HepG2 (cell line): ENCODE measurements at regions not wholly inside any gene's neighbourhood (a gene's known extent, or its start where the extent isn't known, plus 50 kb on each side); places are given as distances from the start of the nearest gene placed in this dataset.

ENCODE experiments used
- ATAC-seq: fragments of 200-7000 bp; cut with Tn5 transposase; 3 replicates; pipeline ENCODE4 v1.9.1; 2020; ENCODE audit warnings: mild to moderate bottlenecking, moderate library complexity
- BruUV-seq: library from RNA; stranded (reverse); fragments of 400-500 nt; replicated peaks from 2 replicates; lab custom pipeline; 2021; lab: Mats Ljungman, UMichigan
- CTCF ChIA-PET: fragments of 300-600 bp; formaldehyde crosslinking; extraction: SDS; loops from one replicate; lab custom pipeline; 2021; ENCODE audit warnings: low total read pairs, inconsistent platforms, low intra/inter-chr PET ratio; lab: Yijun Ruan, JAX
- POLR2A ChIA-PET: fragments of 350-600 bp; sonication (Branson Sonifier 250); formaldehyde crosslinking; loops from one replicate; lab custom pipeline; 2020; ENCODE audit warnings: antibody characterized with exemption, inconsistent platforms; lab: Yijun Ruan, JAX
- DNase-seq: peaks from one replicate; pipeline ENCODE4 v3.0.0-alpha.2; 2015; ENCODE audit warnings: low spot score
- FAIRE-seq: peaks from 3 replicates; lab custom pipeline; 2011; peaks lifted over from hg19 to GRCh38; lab: Jason Lieb, UNC
- H2AFZ ChIP-seq: one replicate; pipeline ENCODE4 v1.6.1; 2011; ENCODE audit warnings: low read length, inconsistent platforms
- H3K27ac ChIP-seq: fragments of 300-600 bp; 3 replicates; pipeline ENCODE4 v1.8.0; 2011; ENCODE audit warnings: mixed run types, mild to moderate bottlenecking, mixed read lengths, low read length, inconsistent platforms; ENCODE audit not compliant: insufficient read depth; ENCODE audit errors: extremely low read length
- H3K27me3 ChIP-seq, 2 experiments: fragments of 200-600 bp in 1 of 2; 2 replicates in 1 of 2; 3 replicates in 1 of 2; pipeline versions ENCODE4 v1.6.0 to v1.8.0; 2011; ENCODE audit warnings: low read length in 2 of 2, mild to moderate bottlenecking in 2 of 2, moderate library complexity in 2 of 2, inconsistent platforms in 1 of 2; ENCODE audit not compliant: insufficient read depth in 2 of 2, control insufficient read depth in 1 of 2
- H3K36me3 ChIP-seq, 2 experiments: fragments of 200-600 bp in 1 of 2; replicated peaks in 1 of 2; 2 replicates in 1 of 2; 3 replicates in 1 of 2; pipeline versions ENCODE4 v1.5.1 to v1.8.0; 2011; ENCODE audit warnings: low read length in 2 of 2, inconsistent platforms in 1 of 2; ENCODE audit not compliant: insufficient read depth in 2 of 2, control insufficient read depth in 1 of 2
- H3K4me1 ChIP-seq: 2 replicates; pipeline ENCODE4 v1.5.1; 2012; ENCODE audit warnings: low read length, inconsistent platforms; ENCODE audit not compliant: insufficient read depth
- H3K4me2 ChIP-seq: 2 replicates; pipeline ENCODE4 v1.6.0; 2011; ENCODE audit warnings: low read depth, low read length, inconsistent platforms
- H3K4me3 ChIP-seq, 3 experiments: fragments of 200-600 bp in 1 of 3; sonication (generic), shearing (Covaris generic) in 1 of 3; replicated peaks in 1 of 3; 2 replicates each; pipeline ENCODE4 v1.5.1; 2011 to 2016; ENCODE audit warnings: low read length in 3 of 3, inconsistent platforms in 2 of 3, low read depth in 2 of 3, mild to moderate bottlenecking in 2 of 3, control low read depth in 1 of 3, mixed read lengths in 1 of 3; ENCODE audit not compliant: insufficient read depth in 1 of 3
- H3K79me2 ChIP-seq: one replicate; pipeline ENCODE4 v1.6.1; 2011; ENCODE audit warnings: low read length, inconsistent platforms; ENCODE audit not compliant: insufficient read depth
- H3K9ac ChIP-seq: 2 replicates; pipeline ENCODE4 v1.6.0; 2011; ENCODE audit warnings: mild to moderate bottlenecking, low read depth, low read length, inconsistent platforms; ENCODE audit not compliant: insufficient read depth
- H3K9me3 ChIP-seq: 2 replicates; pipeline ENCODE4 v1.5.1; 2012; ENCODE audit warnings: mild to moderate bottlenecking, low read length
- H4K20me1 ChIP-seq: 2 replicates; pipeline ENCODE4 v1.6.0; 2011; ENCODE audit warnings: inconsistent platforms, mild to moderate bottlenecking, low read length, moderate library complexity; ENCODE audit not compliant: insufficient read depth
- HBP1 ChIP-seq: IDR thresholded peaks from 2 replicates; pipeline ENCODE4 v1.6.1; 2016; ENCODE audit warnings: low read depth, control low read depth
- MED8 ChIP-seq: sonication (generic); formaldehyde crosslinking; IDR thresholded peaks from 2 replicates; pipeline ENCODE4 v1.8.1; 2023; ENCODE audit warnings: mild to moderate bottlenecking, missing genetic modification reagents; ENCODE audit not compliant: insufficient replicate concordance
- NONO ChIP-seq, 2 experiments: fragments of 450-650 bp in 1 of 2; sonication (generic) in 1 of 2; formaldehyde crosslinking in 1 of 2; IDR thresholded peaks in 1 of 2; conservative IDR thresholded peaks in 1 of 2; 2 replicates each; pipeline versions ENCODE4 v1.6.1 to v1.8.0; 2017 to 2022; ENCODE audit warnings: mild to moderate bottlenecking in 1 of 2, missing genetic modification reagents in 1 of 2, moderate library complexity in 1 of 2
- RCOR2 ChIP-seq: IDR thresholded peaks from 2 replicates; pipeline ENCODE4 v1.6.1; 2016; ENCODE audit warnings: missing biosample characterization, missing genetic modification reagents
- ZNF614 ChIP-seq: IDR thresholded peaks from 2 replicates; pipeline ENCODE4 v1.6.1; 2018; ENCODE audit warnings: missing biosample characterization, missing genetic modification reagents, inconsistent platforms, borderline replicate concordance
- ZNF792 ChIP-seq: IDR thresholded peaks from 2 replicates; pipeline ENCODE4 v1.6.1; 2016
- whole genome bisulfite sequencing: methylation state at CpG from one replicate; pipeline ENCODE4 v1.1.6; 2017; ENCODE audit warnings: low lambda C conversion rate; 5-methylcytosine and 5-hydroxymethylcytosine counted together
- in situ Hi-C: cut with HindIII; loops from 2 replicates; pipeline ENCODE4 v1.10.0; 2017; ENCODE audit warnings: low pct_unique_long_range_greater_than_20kb; ENCODE audit not compliant: extremely low pct_ligation_motif_present
- intact Hi-C: fragments of 100-400 bp; cut with micrococcal nuclease; formaldehyde crosslinking; loops from one replicate; pipeline ENCODE4 v1.10.0; 2022; ENCODE audit not compliant: unreplicated experiment

GRCh38 chr13:34026308-34026707 is 208.4 kb downstream of the RFC3 start:
- H3K4me2 ChIP-seq: no peak overlapping the region
- CTCF ChIA-PET: no interaction called here
- no peaks in the 10 kb centered on the region for H4K20me1 ChIP-seq
- intact Hi-C loops: no loop called here
- no peak overlapping the region for H3K9ac ChIP-seq
- no peak for ATAC-seq
- POLR2A ChIA-PET: no interaction called here
- no peaks in the 10 kb centered on the region for H3K36me3 ChIP-seq
- H3K27ac ChIP-seq: no peak overlapping the region
- H3K9me3 ChIP-seq: peaks cover 32% of the 10 kb centered on the region
- no peak for TF ChIP-seq HBP1
- peak; percentile 98 for TF ChIP-seq ZNF614 (CRISPR knock-in tag)
- TF ChIP-seq RCOR2 (CRISPR knock-in tag): no peak
- no peak for TF ChIP-seq MED8 (CRISPR knock-in tag)
- H3K4me1 ChIP-seq: peaks cover 30% of the 10 kb centered on the region
- in situ Hi-C loops: no loop called here
- H2AFZ ChIP-seq: no peak overlapping the region
- no peak for FAIRE-seq
- no peaks in the 10 kb centered on the region for H3K27me3 ChIP-seq
- BruUV-seq: no TSS peak
- no peak for DNase-seq
- no peak overlapping the region for H3K4me3 ChIP-seq
- H3K79me2 ChIP-seq: no peaks in the 10 kb centered on the region

GRCh38 chr13:34028496-34029442 is 210.8 kb downstream of the RFC3 start:
- Histone ChIP-seq H3K9me3 (peaks cover 20% of the 10 kb centered on the region), H3K79me2 (no peaks in the 10 kb centered on the region), H3K9ac (no peak overlapping the region), H3K27me3 (no peaks in the 10 kb centered on the region), H4K20me1 (no peaks in the 10 kb centered on the region), H3K4me1 (peaks cover 26% of the 10 kb centered on the region), H2AFZ (no peak overlapping the region), H3K4me3 (no peak overlapping the region), H3K36me3 (no peaks in the 10 kb centered on the region), H3K27ac (no peak overlapping the region), H3K4me2 (no peak overlapping the region)
- TF ChIP-seq ZNF792 (CRISPR knock-in tag) (peak; percentile 91), NONO (IDR thresholded peaks at IDR 0.05) (no peak), NONO (CRISPR knock-in tag; conservative IDR thresholded peaks at IDR 0.05) (no peak)
- ATAC-seq (no peak), DNase-seq (no peak), FAIRE-seq (no peak)
- CTCF ChIA-PET: no interaction called here
- intact Hi-C loops (no loop called here), in situ Hi-C loops (no loop called here)
- BruUV-seq: no TSS peak
- POLR2A ChIA-PET: interaction anchor here (1.7 kb wide), 1 partner anchor 17 kb away, joined by 7 read pairs; no protein-coding TSS in a partner anchor
- 98% methylated on average over 5 of the region's 5 CpGs for WGBS
